OCI-LY3 (cell line): ENCODE measurements at regions not wholly inside any gene's neighbourhood (a gene's known extent, or its start where the extent isn't known, plus 50 kb on each side); places are given as distances from the start of the nearest gene placed in this dataset.
A peak's percentile ranks its signal among the peaks of the same experiment; 100 is the strongest.

Experiments
- H2AFZ ChIP-seq: fragments of 200-600, 300-600 bp; shearing (Covaris generic); 2 replicates; pipeline ENCODE4 v1.6.0; 2014; ENCODE audit warnings: antibody characterized with exemption, low read depth, low read length
- H3K27ac ChIP-seq: fragments of 200-600, 300-600 bp; sonication (generic); 2 replicates; pipeline ENCODE4 v1.5.1; 2014; ENCODE audit warnings: mild to moderate bottlenecking, low read length, moderate library complexity, mixed read lengths
- H3K27me3 ChIP-seq: fragments of 200-600, 300-600 bp; sonication (generic); 2 replicates; pipeline ENCODE4 v1.6.1; 2014; ENCODE audit warnings: low read depth, low read length, mixed read lengths
- H3K36me3 ChIP-seq: fragments of 200-600, 300-600 bp; sonication (generic); replicated peaks from 2 replicates; pipeline ENCODE3; 2014; ENCODE audit warnings: low read depth, low read length, mixed read lengths
- H3K4me1 ChIP-seq: fragments of 300-600, 200-600 bp; sonication (generic); 2 replicates; pipeline ENCODE4 v1.6.1; 2014; ENCODE audit warnings: low read length, mixed read lengths
- H3K4me2 ChIP-seq: fragments of 200-600, 300-600 bp; sonication (generic); 2 replicates; pipeline ENCODE4 v1.6.1; 2014; ENCODE audit warnings: low read length, mixed read lengths
- H3K4me3 ChIP-seq: fragments of 300-600, 200-600 bp; sonication (generic); 2 replicates; pipeline ENCODE4 v1.5.1; 2014; ENCODE audit warnings: antibody characterized with exemption, mild to moderate bottlenecking, low read length, moderate library complexity
- H3K79me2 ChIP-seq: fragments of 300-600, 200-600 bp; shearing (Covaris generic); 2 replicates; pipeline ENCODE4 v1.6.1; 2014; ENCODE audit warnings: mild to moderate bottlenecking, low read length, mixed read lengths
- H3K9ac ChIP-seq: fragments of 300-600, 200-600 bp; shearing (Covaris generic); 2 replicates; pipeline ENCODE4 v1.6.0; 2014; ENCODE audit warnings: mild to moderate bottlenecking, low read length, moderate library complexity
- H3K9me3 ChIP-seq: fragments of 200-600, 300-600 bp; shearing (Covaris generic); 2 replicates; pipeline ENCODE4 v1.6.1; 2014; ENCODE audit warnings: low read length, mixed read lengths; ENCODE audit not compliant: insufficient read depth
- H4K20me1 ChIP-seq: fragments of 200-600, 300-600 bp; sonication (generic); 2 replicates; pipeline ENCODE4 v1.6.1; 2016; ENCODE audit warnings: low read length, mixed read lengths; ENCODE audit not compliant: insufficient read depth
- CTCF ChIP-seq: fragments of 200-600, 300-600 bp; sonication (generic); IDR thresholded peaks from 2 replicates; pipeline ENCODE4 v1.5.1; 2014; ENCODE audit warnings: antibody characterized with exemption, low read length, low read depth
- EZH2phosphoT487 ChIP-seq: fragments of 200-600 bp; shearing (Covaris generic); IDR thresholded peaks from 2 replicates; pipeline ENCODE4 v1.6.1; 2018; ENCODE audit warnings: antibody characterized with exemption, mixed run types, low read depth

GRCh38 chr2:121092095-121092494, 192.9 kb downstream of the TFCP2L1 start:
- H3K9me3 ChIP-seq = no peaks in the 10 kb centered on the region
- no peaks in the 10 kb centered on the region for H3K79me2 ChIP-seq
- H3K27me3 ChIP-seq = no peaks in the 10 kb centered on the region
- H3K4me3 ChIP-seq = no peak overlapping the region
- no peak for TF ChIP-seq CTCF
- TF ChIP-seq EZH2phosphoT487 = no peak
- no peaks in the 10 kb centered on the region for H3K36me3 ChIP-seq
- no peak overlapping the region for H3K27ac ChIP-seq
- no peaks in the 10 kb centered on the region; the same call in 1 of the 2 replicates for H3K4me1 ChIP-seq
- no peaks in the 10 kb centered on the region for H4K20me1 ChIP-seq
- no peak overlapping the region for H3K4me2 ChIP-seq
- no peak overlapping the region for H2AFZ ChIP-seq
- no peak overlapping the region for H3K9ac ChIP-seq

- TF ChIP-seq EZH2phosphoT487 = no peak
- no peak for TF ChIP-seq CTCF
- no peaks in the 10 kb centered on the region for H3K36me3 ChIP-seq
- H2AFZ ChIP-seq = no peak overlapping the region
- H3K4me1 ChIP-seq = no peaks in the 10 kb centered on the region; the same call in 1 of the 2 replicates
- no peak overlapping the region for H3K4me2 ChIP-seq
- H3K9me3 ChIP-seq = no peaks in the 10 kb centered on the region
- H4K20me1 ChIP-seq = no peaks in the 10 kb centered on the region
- H3K79me2 ChIP-seq = no peaks in the 10 kb centered on the region
- no peaks in the 10 kb centered on the region for H3K27me3 ChIP-seq
- no peak overlapping the region for H3K4me3 ChIP-seq
- H3K27ac ChIP-seq = no peak overlapping the region
- H3K9ac ChIP-seq = no peak overlapping the region
These were observed 191.3 kb downstream of the TFCP2L1 start for GRCh38 chr2:121093692-121094091.

- TF ChIP-seq EZH2phosphoT487 = no peak
- TF ChIP-seq CTCF = no peak
- Histone ChIP-seq H3K4me2 (no peak overlapping the region), H4K20me1 (no peaks in the 10 kb centered on the region), H3K36me3 (no peaks in the 10 kb centered on the region), H3K4me3 (no peak overlapping the region), H3K27ac (no peak overlapping the region), H3K4me1 (no peaks in the 10 kb centered on the region; the same call in 1 of the 2 replicates), H3K79me2 (no peaks in the 10 kb centered on the region), H3K9ac (no peak overlapping the region), H3K27me3 (no peaks in the 10 kb centered on the region), H3K9me3 (no peaks in the 10 kb centered on the region), H2AFZ (no peak overlapping the region)
These were observed 190.9 kb downstream of the TFCP2L1 start for GRCh38 chr2:121094101-121094500.

GRCh38 chr2:121094845-121095244, 190.2 kb downstream of the TFCP2L1 start:
- H3K79me2 ChIP-seq = no peaks in the 10 kb centered on the region
- no peak overlapping the region for H3K9ac ChIP-seq
- H2AFZ ChIP-seq = no peak overlapping the region; the same call in 1 of the 2 replicates
- TF ChIP-seq CTCF = no peak
- no peak for TF ChIP-seq EZH2phosphoT487
- H3K4me2 ChIP-seq = peak overlapping the region; percentile 44; the same call in 1 of the 2 replicates
- H3K27me3 ChIP-seq = no peaks in the 10 kb centered on the region
- no peak overlapping the region for H3K4me3 ChIP-seq
- H3K27ac ChIP-seq = no peak overlapping the region
- H3K4me1 ChIP-seq = no peaks in the 10 kb centered on the region; the same call in 1 of the 2 replicates
- no peaks in the 10 kb centered on the region for H3K9me3 ChIP-seq
- no peaks in the 10 kb centered on the region for H3K36me3 ChIP-seq
- H4K20me1 ChIP-seq = no peaks in the 10 kb centered on the region
